SU-DHL-6 (cell line): ENCODE measurements at regions not wholly inside any gene's neighbourhood (a gene's known extent, or its start where the extent isn't known, plus 50 kb on each side); places are given as distances from the start of the nearest gene placed in this dataset.

Source experiments
- CTCF ChIP-seq: fragments of 200-600 bp; sonication (generic); IDR thresholded peaks from one replicate; pipeline ENCODE4 v1.5.1; 2017; ENCODE audit warnings: antibody characterized with exemption, mild to moderate bottlenecking, low read length, moderate library complexity; ENCODE audit not compliant: insufficient read depth, poor library complexity, severe bottlenecking
- EZH2phosphoT487 ChIP-seq: fragments of 200-600 bp; sonication (generic), shearing (Covaris generic); conservative IDR thresholded peaks from 2 replicates; pipeline ENCODE4 v1.6.1; 2018; ENCODE audit warnings: mild to moderate bottlenecking, antibody characterized with exemption, low read length, moderate library complexity, mixed read lengths

GRCh38 chr9:121563425-121563824 is 63.8 kb upstream of the GGTA1 start:
- TF ChIP-seq CTCF (no peak), EZH2phosphoT487 (no peak)
